IMR-90 (cell line): ENCODE measurements at regions not wholly inside any gene's neighbourhood (a gene's known extent, or its start where the extent isn't known, plus 50 kb on each side); places are given as distances from the start of the nearest gene placed in this dataset.

Experiments used
- ATAC-seq: fragments of 200-7000 bp; cut with Tn5 transposase; 2 replicates; pipeline ENCODE4 v1.9.1; 2020; ENCODE audit warnings: low read depth, mild to moderate bottlenecking, moderate library complexity
- BruUV-seq: library from RNA; stranded (reverse); fragments of 400-500 nt; replicated peaks from 2 replicates; lab custom pipeline; 2021; lab: Mats Ljungman, UMichigan
- CTCF ChIA-PET: fragments of 300-600 bp; formaldehyde crosslinking; extraction: SDS; loops from one replicate; lab custom pipeline; 2021; ENCODE audit warnings: antibody characterized with exemption; lab: Yijun Ruan, JAX
- POLR2A ChIA-PET: fragments of 300-600 bp; sonication (Branson Sonifier 250); formaldehyde crosslinking; loops from one replicate; lab custom pipeline; 2022; ENCODE audit warnings: antibody characterized with exemption; ENCODE audit not compliant: unreplicated experiment; lab: Charles Lee
- DNase-seq: peaks from one replicate; pipeline ENCODE4 v3.0.0; 2013
- H2AFZ ChIP-seq: replicated peaks from 2 replicates; pipeline ENCODE3; 2013; ENCODE audit warnings: low read length, mild to moderate bottlenecking; ENCODE audit not compliant: poor library complexity
- H2AK5ac ChIP-seq: 2 replicates; pipeline ENCODE4 v1.6.1; 2013; ENCODE audit warnings: low read depth, low read length, inconsistent platforms
- H2AK9ac ChIP-seq: replicated peaks from 2 replicates; pipeline ENCODE3; 2013; ENCODE audit warnings: mild to moderate bottlenecking, low read depth, low read length, moderate library complexity; ENCODE audit not compliant: poor library complexity
- H2BK120ac ChIP-seq: 2 replicates; pipeline ENCODE4 v1.6.1; 2013; ENCODE audit warnings: low read depth, low read length, inconsistent platforms
- H2BK15ac ChIP-seq: 3 replicates; pipeline ENCODE4 v1.6.1; 2013; ENCODE audit warnings: low read depth, low read length, inconsistent platforms
- H2BK20ac ChIP-seq: 2 replicates; pipeline ENCODE4 v1.6.1; 2013; ENCODE audit warnings: low read depth, mild to moderate bottlenecking, inconsistent platforms, low read length, moderate library complexity
- H2BK5ac ChIP-seq: 2 replicates; pipeline ENCODE4 v1.6.1; 2013; ENCODE audit warnings: mild to moderate bottlenecking, low read depth, low read length, inconsistent platforms; ENCODE audit not compliant: poor library complexity, severe bottlenecking
- H3K14ac ChIP-seq: replicated peaks from 2 replicates; pipeline ENCODE4 v1.6.1; 2013; ENCODE audit warnings: low read depth, low read length, inconsistent platforms
- H3K18ac ChIP-seq: 2 replicates; pipeline ENCODE4 v1.6.1; 2013; ENCODE audit warnings: low read depth, low read length, control low read depth
- H3K23ac ChIP-seq: 2 replicates; pipeline ENCODE4 v1.6.1; 2013; ENCODE audit warnings: low read depth, low read length, inconsistent platforms
- H3K27ac ChIP-seq: 2 replicates; pipeline ENCODE4 v1.5.1; 2013; ENCODE audit warnings: mild to moderate bottlenecking, control low read depth, low read length; ENCODE audit not compliant: insufficient read depth
- H3K27me3 ChIP-seq: 2 replicates; pipeline ENCODE4 v1.6.1; 2013; ENCODE audit warnings: low read length; ENCODE audit not compliant: control insufficient read depth, insufficient read depth
- H3K36me3 ChIP-seq: 2 replicates; pipeline ENCODE4 v1.6.1; 2013; ENCODE audit warnings: low read length, mixed read lengths; ENCODE audit not compliant: control insufficient read depth, insufficient read depth
- H3K4ac ChIP-seq: 2 replicates; pipeline ENCODE4 v1.6.1; 2013; ENCODE audit warnings: low read depth, low read length, inconsistent platforms
- H3K4me1 ChIP-seq: 2 replicates; pipeline ENCODE4 v1.6.1; 2013; ENCODE audit warnings: low read length, mixed read lengths; ENCODE audit not compliant: control insufficient read depth, insufficient read depth
- H3K4me2 ChIP-seq: 2 replicates; pipeline ENCODE4 v1.6.1; 2013; ENCODE audit warnings: low read depth, mild to moderate bottlenecking, control low read depth, low read length, moderate library complexity
- H3K4me3 ChIP-seq: 2 replicates; pipeline ENCODE4 v1.5.1; 2013; ENCODE audit warnings: low read depth, mild to moderate bottlenecking, control low read depth, low read length, moderate library complexity; ENCODE audit not compliant: insufficient read depth
- H3K56ac ChIP-seq: 2 replicates; pipeline ENCODE4 v1.6.1; 2013; ENCODE audit warnings: low read length, inconsistent platforms; ENCODE audit not compliant: insufficient read depth; ENCODE audit errors: extremely low read depth
- H3K79me1 ChIP-seq, 2 experiments: 2 replicates each; pipeline ENCODE4 v1.6.1; 2013; ENCODE audit warnings: low read length in 2 of 2, inconsistent platforms in 1 of 2, low read depth in 1 of 2
- H3K9ac ChIP-seq: 2 replicates; pipeline ENCODE4 v1.6.1; 2013; ENCODE audit warnings: low read depth, low read length, control low read depth
- H3K9me1 ChIP-seq: 2 replicates; pipeline ENCODE4 v1.6.1; 2013; ENCODE audit warnings: low read length, inconsistent platforms; ENCODE audit not compliant: insufficient read depth
- H3K9me3 ChIP-seq: 2 replicates; pipeline ENCODE4 v1.6.1; 2013; ENCODE audit warnings: low read length; ENCODE audit not compliant: control insufficient read depth, insufficient read depth
- H4K20me1 ChIP-seq: 2 replicates; pipeline ENCODE4 v1.6.1; 2013; ENCODE audit warnings: low read length, inconsistent platforms; ENCODE audit not compliant: insufficient read depth
- H4K5ac ChIP-seq: 2 replicates; pipeline ENCODE4 v1.6.1; 2013; ENCODE audit warnings: mild to moderate bottlenecking, low read depth, low read length, control low read depth
- H4K8ac ChIP-seq, 2 experiments: 2 replicates each; pipeline ENCODE4 v1.6.1; 2013; ENCODE audit warnings: low read depth in 2 of 2, low read length in 2 of 2, control low read depth in 1 of 2, inconsistent platforms in 1 of 2
- H4K91ac ChIP-seq: 2 replicates; pipeline ENCODE4 v1.6.1; 2013; ENCODE audit warnings: low read depth, low read length, inconsistent platforms; ENCODE audit not compliant: insufficient read depth
- BHLHE40 ChIP-seq: fragments of 150-350 bp; IDR thresholded peaks from 2 replicates; pipeline ENCODE4 v1.6.1; 2016; ENCODE audit warnings: mild to moderate bottlenecking, low read depth, low read length
- CEBPB ChIP-seq: IDR thresholded peaks from 2 replicates; pipeline ENCODE4 v1.6.1; 2012; ENCODE audit warnings: low read depth, low read length, improper control_type of control experiment
- CHD1 ChIP-seq: IDR thresholded peaks from 2 replicates; pipeline ENCODE4 v1.6.1; 2012; ENCODE audit warnings: low read depth, low read length, improper control_type of control experiment
- ELK1 ChIP-seq: fragments of 150-350 bp; IDR thresholded peaks from 2 replicates; pipeline ENCODE4 v1.6.1; 2016; ENCODE audit warnings: low read depth, mild to moderate bottlenecking, low read length, moderate library complexity, borderline replicate concordance
- FOS ChIP-seq: fragments of 150-350 bp; IDR thresholded peaks from 2 replicates; pipeline ENCODE4 v1.6.1; 2016; ENCODE audit warnings: low read depth, low read length
- MAFK ChIP-seq: IDR thresholded peaks from 2 replicates; pipeline ENCODE4 v1.6.1; 2012; ENCODE audit warnings: low read depth, low read length, improper control_type of control experiment
- MAZ ChIP-seq: IDR thresholded peaks from 2 replicates; pipeline ENCODE4 v1.6.1; 2012; ENCODE audit warnings: low read depth, mild to moderate bottlenecking, low read length, improper control_type of control experiment, moderate library complexity, borderline replicate concordance
- MXI1 ChIP-seq: IDR thresholded peaks from 2 replicates; pipeline ENCODE4 v1.6.1; 2012; ENCODE audit warnings: low read depth, mild to moderate bottlenecking, low read length, moderate library complexity, borderline replicate concordance
- NFE2L2 ChIP-seq: fragments of 150-350 bp; IDR thresholded peaks from 2 replicates; pipeline ENCODE4 v1.6.1; 2016; ENCODE audit warnings: low read depth, mild to moderate bottlenecking, low read length
- RAD21 ChIP-seq: IDR thresholded peaks from 2 replicates; pipeline ENCODE4 v1.6.1; 2012; ENCODE audit warnings: low read length, improper control_type of control experiment
- RCOR1 ChIP-seq: IDR thresholded peaks from 2 replicates; pipeline ENCODE4 v1.6.1; 2012; ENCODE audit warnings: mild to moderate bottlenecking, low read length, improper control_type of control experiment; ENCODE audit not compliant: insufficient replicate concordance
- RFX5 ChIP-seq: IDR thresholded peaks from 2 replicates; pipeline ENCODE4 v1.8.0; 2012; ENCODE audit warnings: low read depth, mild to moderate bottlenecking, low read length, moderate library complexity
- SMC3 ChIP-seq: fragments of 150-350 bp; IDR thresholded peaks from 2 replicates; pipeline ENCODE4 v1.6.1; 2016; ENCODE audit warnings: low read depth, mild to moderate bottlenecking, antibody characterized with exemption, low read length, moderate library complexity
- USF2 ChIP-seq: fragments of 150-350 bp; IDR thresholded peaks from 2 replicates; pipeline ENCODE4 v1.6.1; 2017; ENCODE audit warnings: mild to moderate bottlenecking, antibody characterized with exemption, low read length, low read depth
- WGBS, 2 experiments: methylation state at CpG; one replicate each; pipeline versions ENCODE4 v1.1.5 to v1.1.7; 2013; ENCODE audit warnings: missing lambda C conversion rate in 2 of 2; ENCODE audit not compliant: insufficient read length in 1 of 2; ENCODE audit errors: extremely low coverage in 2 of 2; 5-methylcytosine and 5-hydroxymethylcytosine counted together
- dilution Hi-C: fragments of 300-500 bp; cut with HindIII; formaldehyde crosslinking; loops from one replicate; pipeline ENCODE4 v1.14.3; 2018; ENCODE audit warnings: low sequenced_read_pairs; ENCODE audit not compliant: unreplicated experiment
- in situ Hi-C: fragments of 300-500 bp; cut with MboI; formaldehyde crosslinking; loops from 3 replicates; pipeline ENCODE4 v1.14.3; 2019; ENCODE audit warnings: low sequenced_read_pairs, inconsistent platforms, mixed read lengths
- intact Hi-C: fragments of 100-400 bp; cut with micrococcal nuclease; formaldehyde crosslinking; loops from 2 replicates; pipeline ENCODE4 v1.10.0; 2022

- Histone ChIP-seq H3K36me3 (no peaks in the 10 kb centered on the region), H4K5ac (no peak overlapping the region), H3K9me3 (no peaks in the 10 kb centered on the region), H3K4me1 (no peaks in the 10 kb centered on the region), H2BK120ac (no peak overlapping the region), H2BK5ac (no peak overlapping the region), H3K18ac (no peak overlapping the region), H3K27me3 (no peaks in the 10 kb centered on the region), H2BK15ac (no peak overlapping the region), H3K27ac (no peak overlapping the region), H4K8ac (no peak overlapping the region), H3K4me2 (no peak overlapping the region), H2AK9ac (no peak overlapping the region), H3K23ac (no peak overlapping the region), H4K91ac (no peak overlapping the region), H4K20me1 (no peaks in the 10 kb centered on the region), H3K56ac (no peak overlapping the region), H3K14ac (no peak overlapping the region), H2AFZ (no peak overlapping the region), H3K4ac (no peak overlapping the region), H3K9me1 (no peaks in the 10 kb centered on the region), H2AK5ac (no peak overlapping the region), H2BK20ac (no peak overlapping the region), H3K4me3 (no peak overlapping the region), H3K79me1 (no peaks in the 10 kb centered on the region), H3K9ac (no peak overlapping the region)
- ATAC-seq = no peak
- no TSS peak for BruUV-seq
- ChIA-PET CTCF (no interaction called here), POLR2A (no interaction called here)
- WGBS, 2 experiments = no CpG with 5 or more reads among the region's 4 CpGs
- TF ChIP-seq FOS = no peak
- no peak for TF ChIP-seq MXI1
- TF ChIP-seq NFE2L2 = no peak
- TF ChIP-seq SMC3 = no peak
- no peak for TF ChIP-seq MAFK
- TF ChIP-seq RFX5 = no peak
- TF ChIP-seq ELK1 = no peak
- no peak for TF ChIP-seq CEBPB
- TF ChIP-seq RCOR1 = no peak
- no peak for TF ChIP-seq CHD1
- TF ChIP-seq USF2 = no peak
- TF ChIP-seq BHLHE40 = no peak
- no peak for TF ChIP-seq MAZ
- no peak for TF ChIP-seq RAD21
- intact Hi-C loops (no loop called here), dilution Hi-C loops (no loop called here), in situ Hi-C loops (no loop called here)
- DNase-seq = no peak
These were observed 266.8 kb downstream of the MTRR start for GRCh38 chr5:8135742-8136141.
